Mucosa of descending colon (tissue), 3 donors: ENCODE measurements at regions not wholly inside any gene's neighbourhood (a gene's known extent, or its start where the extent isn't known, plus 50 kb on each side); places are given as distances from the start of the nearest gene placed in this dataset.

Experiments
- ATAC-seq: fragments of 200-7000 bp; cut with Tn5 transposase; one replicate; pipeline ENCODE4 v1.9.1; 2020; ENCODE audit warnings: mild to moderate bottlenecking, moderate library complexity
- DNase-seq, 3 donors: peaks; one replicate each; pipeline ENCODE4 v3.0.0-alpha.2; 2020
- H3K36me3 ChIP-seq: fragments of 200-600 bp; one replicate; pipeline ENCODE4 v1.8.0; 2021; ENCODE audit warnings: low read depth, mild to moderate bottlenecking
- H3K4me1 ChIP-seq: fragments of 200-600 bp; one replicate; pipeline ENCODE4 v1.8.0; 2021; ENCODE audit warnings: low read depth, mild to moderate bottlenecking
- H3K4me3 ChIP-seq: fragments of 200-600 bp; one replicate; pipeline ENCODE4 v1.8.0; 2021; ENCODE audit warnings: mild to moderate bottlenecking
- H3K9me3 ChIP-seq: fragments of 200-600 bp; one replicate; pipeline ENCODE4 v1.8.0; 2021; ENCODE audit warnings: mild to moderate bottlenecking
- intact Hi-C, 2 donors: fragments of 100-400 bp; cut with DNase I in 1 of 2; cut with micrococcal nuclease in 1 of 2; formaldehyde crosslinking; loops; one replicate each; pipeline versions ENCODE4 v1.11.0 to v1.11.1; 2022; cut with DNase I, micrococcal nuclease
- TF ChIP-seq, protein P1 (sequence below): fragments of 200-600 bp; IDR thresholded peaks from one replicate; pipeline ENCODE4 v1.8.0; 2022; ENCODE audit warnings: antibody characterized with exemption, mild to moderate bottlenecking
- donor health status: DM: no; HTN: no; CAD: no; lungs with moderate emphysema.
- donor health status: DM: no; HTN: no; CAD: no.
- donor health status: DM: no; HTN: yes; CAD: no.

- H3K4me1 ChIP-seq = no peaks in the 10 kb centered on the region
- no peaks in the 10 kb centered on the region for H3K36me3 ChIP-seq
- no peak overlapping the region for H3K4me3 ChIP-seq
- intact Hi-C loops = no loop called here
- TF ChIP-seq, protein P1, sequence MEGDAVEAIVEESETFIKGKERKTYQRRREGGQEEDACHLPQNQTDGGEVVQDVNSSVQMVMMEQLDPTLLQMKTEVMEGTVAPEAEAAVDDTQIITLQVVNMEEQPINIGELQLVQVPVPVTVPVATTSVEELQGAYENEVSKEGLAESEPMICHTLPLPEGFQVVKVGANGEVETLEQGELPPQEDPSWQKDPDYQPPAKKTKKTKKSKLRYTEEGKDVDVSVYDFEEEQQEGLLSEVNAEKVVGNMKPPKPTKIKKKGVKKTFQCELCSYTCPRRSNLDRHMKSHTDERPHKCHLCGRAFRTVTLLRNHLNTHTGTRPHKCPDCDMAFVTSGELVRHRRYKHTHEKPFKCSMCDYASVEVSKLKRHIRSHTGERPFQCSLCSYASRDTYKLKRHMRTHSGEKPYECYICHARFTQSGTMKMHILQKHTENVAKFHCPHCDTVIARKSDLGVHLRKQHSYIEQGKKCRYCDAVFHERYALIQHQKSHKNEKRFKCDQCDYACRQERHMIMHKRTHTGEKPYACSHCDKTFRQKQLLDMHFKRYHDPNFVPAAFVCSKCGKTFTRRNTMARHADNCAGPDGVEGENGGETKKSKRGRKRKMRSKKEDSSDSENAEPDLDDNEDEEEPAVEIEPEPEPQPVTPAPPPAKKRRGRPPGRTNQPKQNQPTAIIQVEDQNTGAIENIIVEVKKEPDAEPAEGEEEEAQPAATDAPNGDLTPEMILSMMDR = no peak
- DNase-seq (peak in 2 of 3 donors; percentile 15 to 29), ATAC-seq (no peak)
- no peaks in the 10 kb centered on the region for H3K9me3 ChIP-seq
Measured at GRCh38 chr16:89038811-89039735, 54.6 kb upstream of the ACSF3 start.

GRCh38 chr16:89039756-89040155, 53.9 kb upstream of the ACSF3 start:
- no peaks in the 10 kb centered on the region for H3K9me3 ChIP-seq
- no peaks in the 10 kb centered on the region for H3K4me1 ChIP-seq
- TF ChIP-seq, protein P1 = no peak
- H3K36me3 ChIP-seq = no peaks in the 10 kb centered on the region
- peak in 2 of 3 donors; percentile 7 to 25 for DNase-seq
- no peak overlapping the region for H3K4me3 ChIP-seq
- no peak for ATAC-seq
- intact Hi-C loops = no loop called here

DNA sequence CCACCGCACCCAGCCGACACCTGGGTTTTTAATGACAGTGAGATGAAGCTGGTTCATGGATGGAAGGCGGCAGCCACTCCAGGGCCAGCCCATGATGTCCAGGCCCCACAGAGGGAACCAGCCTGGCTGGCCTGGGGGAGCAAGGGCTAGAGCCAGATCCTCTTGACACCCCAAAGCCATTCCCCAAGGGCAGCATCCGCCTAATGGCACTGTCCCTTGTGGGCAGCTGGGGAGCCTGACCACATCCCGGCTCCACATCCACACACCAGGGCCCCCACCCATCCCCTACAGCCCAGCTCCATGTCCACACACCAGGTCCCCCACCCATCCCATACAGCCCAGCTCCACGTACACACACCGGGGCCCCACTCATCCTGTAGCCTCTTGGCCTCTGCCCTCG, 53.3 kb upstream of the ACSF3 start:
- DNase-seq (peak in 1 of 3 donors; percentile 23), ATAC-seq (no peak)
- no peaks in the 10 kb centered on the region for H3K36me3 ChIP-seq
- intact Hi-C loops = no loop called here
- H3K4me1 ChIP-seq = no peaks in the 10 kb centered on the region
- TF ChIP-seq, protein P1 = no peak
- no peaks in the 10 kb centered on the region for H3K9me3 ChIP-seq
- H3K4me3 ChIP-seq = no peak overlapping the region

- intact Hi-C loops = no loop called here
- H3K4me3 ChIP-seq = no peak overlapping the region
- TF ChIP-seq, protein P1 = no peak
- H3K4me1 ChIP-seq = no peaks in the 10 kb centered on the region
- no peak for ATAC-seq
- H3K36me3 ChIP-seq = no peaks in the 10 kb centered on the region
- DNase-seq = peak in 2 of 3 donors; percentile 17 to 35
- no peaks in the 10 kb centered on the region for H3K9me3 ChIP-seq
Measured at GRCh38 chr16:89040861-89041570, 52.6 kb upstream of the ACSF3 start.

- DNase-seq (peak in 2 of 3 donors; percentile 20 to 45), ATAC-seq (no peak)
- TF ChIP-seq, protein P1 = no peak
- Histone ChIP-seq H3K4me3 (no peak overlapping the region), H3K4me1 (no peaks in the 10 kb centered on the region), H3K9me3 (no peaks in the 10 kb centered on the region), H3K36me3 (no peaks in the 10 kb centered on the region)
- intact Hi-C loops = no loop called here
Measured at GRCh38 chr16:89041571-89042481, 51.8 kb upstream of the ACSF3 start.
